Stomach (tissue), 4 donors: ENCODE measurements at regions not wholly inside any gene's neighbourhood (a gene's known extent, or its start where the extent isn't known, plus 50 kb on each side); places are given as distances from the start of the nearest gene placed in this dataset.

Source experiments
- CTCF ChIP-seq, 7 experiments: fragments of 450-650 bp in 4 of 7; fragments of 200-600 bp in 3 of 7; sonication (generic) in 3 of 7; IDR thresholded peaks; one replicate each; pipeline ENCODE4 v1.5.1; 2016 to 2019; ENCODE audit warnings: antibody characterized with exemption in 7 of 7, control low read depth in 2 of 7, mild to moderate bottlenecking in 1 of 7
- POLR2A ChIP-seq, 4 donors: fragments of 450-650 bp; IDR thresholded peaks; one replicate each; pipeline ENCODE4 v1.6.1; 2016; ENCODE audit warnings: antibody characterized with exemption in 4 of 4, control low read depth in 2 of 4, mild to moderate bottlenecking in 1 of 4, moderate library complexity in 1 of 4
- POLR2AphosphoS5 ChIP-seq, 3 donors: sonication (generic); formaldehyde crosslinking; IDR thresholded peaks; one replicate each; pipeline ENCODE4 v1.6.1; 2016; ENCODE audit warnings: antibody characterized with exemption in 3 of 3

- TF ChIP-seq POLR2A (IDR thresholded peaks at IDR 0.05): no peak
- no peak for TF ChIP-seq POLR2AphosphoS5 (IDR thresholded peaks at IDR 0.05)
- no peak for TF ChIP-seq CTCF (IDR thresholded peaks at IDR 0.05)
Observed at GRCh38 chr11:29265792-29266191, 751.0 kb downstream of the KCNA4 start.
